Central memory CD4-positive, alpha-beta T cell (primary cell): ENCODE measurements at regions not wholly inside any gene's neighbourhood (a gene's known extent, or its start where the extent isn't known, plus 50 kb on each side); places are given as distances from the start of the nearest gene placed in this dataset.

Experiments used
- DNase-seq: peaks from one replicate; pipeline ENCODE4 v3.0.0; 2022

GRCh38 chr2:120867290-120868241 is 131.9 kb downstream of the GLI2 start:
- DNase-seq: no peak

DNA sequence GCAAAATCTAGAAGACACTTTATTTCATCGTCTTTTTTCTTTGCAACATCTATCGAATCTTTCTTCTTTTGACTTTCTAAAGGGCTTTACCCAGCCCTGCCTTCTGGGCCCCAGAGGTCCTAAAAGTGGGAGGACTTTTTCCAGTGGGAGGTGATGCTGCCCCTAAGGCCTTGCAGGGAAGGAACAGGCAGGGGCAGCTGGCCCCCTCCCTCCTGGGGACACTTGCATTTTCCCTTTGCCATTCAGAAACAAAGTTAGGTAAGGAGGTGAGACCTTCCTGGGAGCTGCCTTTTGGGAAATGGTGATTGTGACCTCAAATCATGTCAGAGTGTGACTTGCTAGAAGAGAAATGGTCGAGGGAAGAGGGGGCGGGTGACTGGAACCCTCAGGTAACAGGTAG is 132.7 kb downstream of the GLI2 start:
- DNase-seq: no peak

DNA sequence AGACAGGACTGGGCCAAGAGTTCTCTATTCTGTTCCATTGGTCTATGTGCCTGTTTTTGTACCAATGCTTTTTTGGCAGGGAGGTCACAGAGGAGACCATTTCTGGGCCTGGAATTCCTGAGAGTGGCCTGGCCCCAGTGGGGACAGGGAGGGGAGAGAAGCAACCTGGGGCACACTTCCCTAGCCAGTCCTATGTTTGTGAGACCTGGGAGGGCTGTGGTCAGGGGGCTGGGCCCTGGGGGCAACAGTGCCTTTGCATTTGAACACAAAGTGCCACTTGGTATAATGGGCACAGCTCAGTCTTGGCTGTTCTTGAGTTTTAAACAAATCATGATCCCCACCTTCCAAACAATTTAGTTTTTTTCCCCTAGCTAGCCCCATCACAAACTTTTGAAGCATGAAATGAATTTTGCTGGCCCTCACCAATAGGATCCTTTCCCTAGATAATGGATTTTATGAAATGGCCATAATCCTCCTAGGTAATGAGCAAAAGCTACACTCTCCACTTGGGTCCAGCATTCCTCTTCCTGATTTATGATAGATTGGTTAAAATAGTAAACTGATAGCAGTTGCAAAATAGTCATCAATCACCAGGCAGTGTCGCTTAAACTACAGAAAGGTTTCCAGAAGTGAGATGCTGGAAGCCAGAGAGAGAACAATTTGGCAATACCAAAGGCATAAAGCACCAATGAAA is 133.5 kb downstream of the GLI2 start:
- DNase-seq: no peak

GRCh38 chr2:120869730-120870466 is 134.2 kb downstream of the GLI2 start:
- DNase-seq: no peak

GRCh38 chr2:120870467-120870788 is 134.8 kb downstream of the GLI2 start:
- no peak for DNase-seq

DNA sequence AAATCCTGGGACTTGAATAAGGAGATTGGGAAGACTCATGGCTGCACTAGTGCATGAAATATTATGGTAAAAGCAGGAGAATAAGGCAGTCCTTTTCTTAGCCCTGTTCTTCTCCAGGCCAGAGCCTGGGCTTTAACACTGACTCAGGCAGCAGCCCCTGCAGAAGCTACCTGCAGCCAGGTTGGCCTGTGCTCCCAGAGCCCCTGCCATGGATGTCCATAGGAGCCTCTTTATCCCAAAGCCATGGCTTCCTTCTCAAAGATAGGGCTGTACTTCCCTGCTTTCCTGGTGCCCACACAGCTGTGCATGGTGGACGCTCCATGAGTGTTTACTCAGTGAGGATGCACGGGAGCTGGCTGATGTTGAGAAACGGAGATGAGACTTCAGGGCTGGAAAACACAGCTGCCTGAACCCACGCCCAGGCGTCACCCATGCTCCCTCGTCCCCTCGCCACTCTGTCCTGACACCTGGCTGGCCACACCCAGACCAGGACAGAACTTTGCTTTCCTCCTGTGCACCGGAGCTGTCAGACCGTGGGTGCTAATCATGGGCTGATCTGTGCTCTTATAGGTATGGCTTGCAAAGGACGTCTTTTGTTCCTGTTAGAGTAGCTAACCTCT is 135.5 kb downstream of the GLI2 start:
- no peak for DNase-seq

DNA sequence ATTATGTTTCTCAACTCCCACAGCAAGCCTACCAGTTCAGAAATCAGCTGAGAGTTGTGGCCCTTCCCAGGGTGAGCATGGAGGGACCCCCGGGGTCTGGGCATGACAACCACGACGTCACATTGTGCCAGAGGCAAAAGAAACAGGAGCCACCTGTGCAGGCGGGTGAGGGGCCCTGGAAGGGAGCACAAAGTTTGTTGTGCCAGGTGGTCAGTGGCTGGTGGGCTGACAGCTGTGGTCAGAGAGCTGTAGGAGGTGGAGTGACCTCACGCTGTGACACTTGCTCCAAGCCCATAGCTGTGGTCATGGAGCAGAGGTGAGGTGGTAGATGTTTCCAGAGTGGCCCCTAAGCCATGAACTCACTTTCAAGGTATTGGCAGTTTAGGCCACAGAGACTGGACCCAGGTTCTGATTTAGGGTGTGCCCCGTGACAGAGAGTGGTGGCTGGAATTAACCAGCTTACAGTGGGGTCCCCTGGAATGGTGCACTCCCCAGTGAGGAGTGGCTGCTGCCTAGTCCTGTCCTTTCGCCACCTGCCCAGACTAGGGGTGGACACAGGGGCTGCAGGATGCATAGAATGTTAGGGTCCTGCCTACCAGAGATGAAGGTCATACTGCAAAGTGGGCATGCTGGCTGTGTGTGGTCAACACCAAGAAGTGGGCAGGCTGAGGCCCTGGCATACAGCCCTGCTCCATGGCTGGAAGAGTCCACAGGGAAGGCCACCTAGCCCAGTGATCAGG is 136.4 kb downstream of the GLI2 start:
- DNase-seq: no peak

GRCh38 chr2:120873958-120874887 is 138.6 kb downstream of the GLI2 start:
- DNase-seq: no peak

GRCh38 chr2:120874888-120875275 is 139.2 kb downstream of the GLI2 start:
- DNase-seq: no peak

DNA sequence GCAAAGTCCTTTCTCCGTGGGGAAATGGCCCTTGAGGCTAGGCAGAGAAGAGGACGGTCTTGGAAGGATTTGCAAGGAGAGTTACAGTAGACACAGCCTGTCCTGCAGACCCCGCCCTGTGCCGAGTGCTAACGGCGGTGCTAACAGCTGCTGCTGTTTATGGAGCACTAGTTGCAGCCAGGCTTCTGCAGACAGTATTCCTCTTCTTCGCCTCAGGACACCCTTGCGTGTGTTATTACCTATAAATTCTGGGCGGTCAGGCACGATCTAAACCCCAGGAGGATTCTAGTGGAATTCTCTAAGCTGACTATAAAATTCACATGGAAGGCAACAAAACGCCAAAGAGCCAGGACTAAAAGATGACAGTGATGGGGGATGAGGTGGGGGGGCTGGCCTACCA is 139.8 kb downstream of the GLI2 start:
- DNase-seq: no peak

DNA sequence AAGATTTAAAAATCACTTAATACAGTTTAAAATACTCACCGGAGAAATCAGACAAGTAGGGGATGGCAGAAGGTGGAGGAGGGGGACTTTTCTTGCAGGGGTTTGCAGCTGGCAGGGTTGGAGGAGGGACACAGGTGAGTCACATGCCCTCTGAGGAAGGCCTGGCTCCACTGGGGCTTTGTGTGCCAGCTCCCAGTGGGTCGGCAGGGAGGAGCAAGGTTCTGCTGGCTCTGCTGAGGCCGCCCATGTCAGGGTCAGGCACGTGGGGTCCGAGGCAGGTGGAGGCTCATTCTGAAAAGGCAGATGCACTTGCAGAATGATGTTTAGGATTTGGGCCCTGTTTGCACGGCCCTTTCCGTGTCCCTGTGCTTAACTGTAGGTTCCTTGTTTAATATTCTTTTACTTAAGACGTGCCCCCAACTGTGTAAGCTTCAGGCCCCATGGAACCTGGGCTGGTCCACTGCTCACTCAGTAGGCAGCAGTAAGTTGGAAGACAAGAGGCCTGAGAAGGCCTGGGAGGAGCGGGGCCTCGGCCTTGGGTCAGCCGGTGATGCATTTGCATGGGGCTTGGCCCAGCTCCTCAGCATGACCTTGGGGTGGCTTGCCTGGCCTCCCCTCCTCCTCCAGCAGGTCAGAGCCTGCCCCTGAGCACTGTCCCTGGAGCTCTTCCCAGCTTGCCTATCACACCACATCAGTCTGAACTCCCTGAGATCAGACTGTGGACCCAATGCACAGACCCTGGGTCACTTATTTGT is 141.0 kb downstream of the GLI2 start:
- DNase-seq: no peak

DNA sequence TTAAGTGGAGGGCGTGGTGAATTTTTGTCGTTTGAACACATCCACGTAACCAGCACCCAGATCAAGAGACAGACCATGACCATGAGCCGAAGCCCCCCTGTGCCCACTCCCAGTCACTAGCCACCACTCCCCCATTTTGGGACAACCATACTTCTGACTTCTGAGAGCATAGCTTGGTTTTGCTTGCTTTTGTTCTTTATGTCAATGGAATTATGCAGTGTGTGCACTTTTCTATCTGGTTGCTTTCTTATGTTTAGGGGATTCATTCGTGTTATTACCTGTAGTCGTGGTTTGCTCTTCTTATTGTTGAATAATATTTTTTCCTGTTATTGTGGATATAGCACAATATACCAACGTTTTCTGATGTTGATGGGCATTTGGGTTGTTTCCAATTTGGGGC is 141.7 kb downstream of the GLI2 start:
- DNase-seq: no peak

GRCh38 chr2:120878970-120879369 is 143.3 kb downstream of the GLI2 start:
- no peak for DNase-seq

DNA sequence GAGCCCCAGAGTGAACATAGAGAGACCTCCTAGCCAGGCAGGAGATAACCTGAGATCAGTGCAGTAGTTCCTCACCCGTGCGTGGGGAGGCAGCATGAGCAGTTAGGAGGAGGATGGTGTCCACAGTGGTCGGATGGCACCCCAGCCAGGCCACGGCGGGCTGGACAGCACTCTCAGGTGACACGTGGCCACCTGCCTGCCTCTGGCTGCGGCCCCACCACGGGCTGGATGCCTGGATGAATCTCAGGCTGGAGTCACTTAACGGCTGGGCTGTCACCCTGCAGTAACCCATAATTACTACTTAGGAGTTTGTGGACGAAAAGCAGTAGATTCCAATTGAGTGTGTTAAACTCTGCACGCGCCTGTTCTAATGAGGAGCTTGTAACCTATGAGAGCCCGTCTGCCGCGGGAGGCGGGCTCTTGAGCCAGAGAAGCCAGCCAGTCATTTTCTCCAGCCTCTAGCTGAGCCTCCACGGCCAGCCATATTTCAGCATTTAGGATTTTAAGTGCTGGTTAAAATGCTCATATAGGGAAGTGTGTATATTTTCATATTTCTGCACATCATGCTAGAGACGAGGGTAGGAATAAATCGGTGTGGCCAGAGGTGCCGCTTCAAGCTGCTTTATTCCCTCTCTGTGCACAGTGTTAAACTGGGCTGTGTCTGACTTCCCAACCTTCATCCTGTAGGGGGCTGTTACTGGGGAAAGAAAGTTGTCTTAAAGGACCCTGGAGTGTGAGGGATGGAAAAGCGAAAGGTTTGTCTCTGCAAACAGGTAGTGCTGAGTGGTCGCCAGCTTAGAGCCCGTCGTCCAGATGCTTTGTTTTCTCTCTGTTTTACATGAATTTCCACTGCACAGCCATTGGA is 144.0 kb downstream of the GLI2 start:
- no peak for DNase-seq

DNA sequence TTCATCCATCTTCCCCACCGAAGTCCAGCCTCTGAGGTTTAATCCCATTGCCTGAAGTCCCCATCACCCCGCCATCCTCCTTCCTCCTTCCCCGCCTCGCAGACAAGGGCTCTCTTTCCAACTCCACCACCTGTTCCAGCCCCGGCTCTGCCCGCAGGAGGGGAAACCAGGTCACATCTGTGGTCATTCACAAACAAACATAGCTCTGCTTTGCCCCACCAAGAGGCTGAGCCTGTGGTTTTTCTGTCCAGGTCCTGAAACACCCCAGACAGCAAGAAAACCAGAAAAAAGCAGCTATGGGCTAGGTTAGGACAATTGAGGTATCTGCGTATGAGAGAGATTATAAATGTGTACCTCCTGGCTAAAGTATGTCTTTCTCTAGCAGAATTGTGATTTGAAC is 144.7 kb downstream of the GLI2 start:
- DNase-seq: no peak

DNA sequence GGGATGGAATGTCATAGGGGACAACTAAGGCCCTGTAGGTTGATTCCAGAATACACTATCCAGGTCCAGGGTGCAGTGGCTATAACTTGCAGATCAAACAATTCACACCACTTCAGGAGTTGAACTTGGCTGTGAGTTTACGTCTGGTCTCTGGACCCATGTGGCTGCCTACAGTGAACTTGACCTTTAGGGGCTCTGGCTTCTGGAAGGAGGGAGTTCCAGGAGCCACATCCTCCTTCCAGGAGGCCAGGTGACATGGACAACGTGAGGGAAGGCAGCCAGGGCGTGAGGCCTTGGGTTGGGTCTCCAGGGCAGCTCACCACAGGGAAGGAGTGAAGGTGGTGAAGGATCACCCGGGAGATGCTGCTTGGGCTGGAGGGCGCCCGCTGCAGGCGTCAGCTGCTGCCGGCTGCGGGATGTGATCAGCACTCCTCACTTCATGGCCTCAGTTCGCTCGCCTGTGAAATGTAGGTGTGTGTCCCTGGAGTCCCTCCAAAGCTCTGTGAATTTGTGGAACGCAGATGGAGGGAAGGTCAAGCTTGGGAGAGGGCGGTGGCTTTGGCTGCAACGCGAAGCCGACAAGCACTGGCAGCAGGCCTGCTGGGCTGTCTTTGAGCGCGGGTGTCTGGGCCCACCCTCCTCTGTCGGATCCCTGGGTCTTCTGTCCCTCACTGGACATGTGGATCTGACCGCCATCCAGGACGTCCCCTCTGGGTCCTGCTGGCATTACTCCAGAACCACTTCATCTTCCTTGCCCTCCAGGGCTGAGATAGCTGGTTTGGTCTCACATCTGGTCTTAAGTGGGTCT is 146.5 kb downstream of the GLI2 start:
- no peak for DNase-seq

- DNase-seq: no peak
Measured at GRCh38 chr2:120883607-120884440, 148.2 kb downstream of the GLI2 start.
